Testis (tissue), 2 donors: ENCODE measurements at regions not wholly inside any gene's neighbourhood (a gene's known extent, or its start where the extent isn't known, plus 50 kb on each side); places are given as distances from the start of the nearest gene placed in this dataset.

Source experiments
- DNase-seq: peaks from one replicate; pipeline ENCODE4 v3.0.0-alpha.2; 2019
- H3K27ac ChIP-seq, 2 donors: fragments of 200-600 bp; sonication (generic); one replicate each; pipeline ENCODE4 v1.5.1; 2019
- H3K27me3 ChIP-seq: fragments of 200-600 bp; sonication (generic); one replicate; pipeline ENCODE4 v1.5.1; 2019
- H3K36me3 ChIP-seq: fragments of 200-600 bp; sonication (generic); one replicate; pipeline ENCODE4 v1.5.1; 2017; ENCODE audit warnings: low read depth; ENCODE audit errors: missing control alignments
- H3K4me1 ChIP-seq: fragments of 200-600 bp; sonication (generic); one replicate; pipeline ENCODE4 v1.5.1; 2019
- H3K4me3 ChIP-seq, 2 donors: fragments of 200-600 bp; sonication (generic); one replicate each; pipeline ENCODE4 v1.5.1; 2017 to 2019
- H3K9me3 ChIP-seq: fragments of 200-600 bp; sonication (generic); one replicate; pipeline ENCODE4 v1.5.1; 2017
- CTCF ChIP-seq, 3 experiments: fragments of 450-650 bp in 2 of 3; fragments of 200-600 bp in 1 of 3; sonication (generic) in 1 of 3; IDR thresholded peaks; one replicate each; pipeline ENCODE4 v1.5.1; 2016 to 2019; ENCODE audit warnings: antibody characterized with exemption in 3 of 3, mild to moderate bottlenecking in 2 of 3, moderate library complexity in 1 of 3
- POLR2A ChIP-seq: fragments of 450-650 bp; IDR thresholded peaks from one replicate; pipeline ENCODE4 v1.6.1; 2017; ENCODE audit warnings: antibody characterized with exemption, mild to moderate bottlenecking, moderate library complexity
- WGBS, 2 donors: methylation state at CpG; one replicate each; pipeline ENCODE4 v1.1.5; 2018; 5-methylcytosine and 5-hydroxymethylcytosine counted together
- intact Hi-C: fragments of 100-400 bp; cut with DNase I; formaldehyde crosslinking; loops from one replicate; pipeline ENCODE4 v1.15.1; 2023; ENCODE audit warnings: low total_unique reads

GRCh38 chr22:48784701-48785503 lies 1042.8 kb downstream of the BRD1 start:
- H3K27me3 ChIP-seq = no peaks in the 10 kb centered on the region
- intact Hi-C loops = no loop called here
- WGBS, 2 donors = 86 to 90% methylated on average over 18 to 21 of the region's 21 CpGs
- no peak for TF ChIP-seq CTCF (IDR thresholded peaks at IDR 0.05)
- no peak for TF ChIP-seq POLR2A
- no peak overlapping the region for H3K4me3 ChIP-seq
- DNase-seq = no peak
- no peaks in the 10 kb centered on the region for H3K36me3 ChIP-seq
- H3K4me1 ChIP-seq = no peaks in the 10 kb centered on the region
- no peaks in the 10 kb centered on the region for H3K9me3 ChIP-seq
- H3K27ac ChIP-seq = no peak overlapping the region

- H3K4me3 ChIP-seq = no peak overlapping the region
- intact Hi-C loops = no loop called here
- H3K27ac ChIP-seq = no peak overlapping the region
- no peaks in the 10 kb centered on the region for H3K9me3 ChIP-seq
- no peaks in the 10 kb centered on the region for H3K4me1 ChIP-seq
- TF ChIP-seq POLR2A (no peak), CTCF (IDR thresholded peaks at IDR 0.05) (no peak)
- 84 to 87% methylated on average over 15 of the region's 15 CpGs for WGBS, 2 donors
- H3K36me3 ChIP-seq = no peaks in the 10 kb centered on the region
- DNase-seq = no peak
- H3K27me3 ChIP-seq = no peaks in the 10 kb centered on the region
Observed at GRCh38 chr22:48783821-48784266, 1043.8 kb downstream of the BRD1 start.

- H3K4me3 ChIP-seq = no peak overlapping the region
- H3K9me3 ChIP-seq = no peaks in the 10 kb centered on the region
- H3K36me3 ChIP-seq = no peaks in the 10 kb centered on the region
- no peak for DNase-seq
- no peak overlapping the region for H3K27ac ChIP-seq
- intact Hi-C loops = no loop called here
- TF ChIP-seq POLR2A (no peak), CTCF (IDR thresholded peaks at IDR 0.05) (peak in 2 of 3 experiments; percentile 12 to 40)
- no peaks in the 10 kb centered on the region for H3K27me3 ChIP-seq
- no peaks in the 10 kb centered on the region for H3K4me1 ChIP-seq
- WGBS, 2 donors = 61 to 82% methylated on average over 9 to 16 of the region's 16 CpGs
Observed at GRCh38 chr22:48782811-48783511, 1044.7 kb downstream of the BRD1 start.

GRCh38 chr22:48782326-48782725 lies 1045.3 kb downstream of the BRD1 start:
- no peaks in the 10 kb centered on the region for H3K9me3 ChIP-seq
- no peak overlapping the region for H3K4me3 ChIP-seq
- H3K27me3 ChIP-seq = no peaks in the 10 kb centered on the region
- WGBS, 2 donors = 91 to 92% methylated on average over 10 of the region's 10 CpGs
- TF ChIP-seq POLR2A (no peak), CTCF (IDR thresholded peaks at IDR 0.05) (no peak)
- intact Hi-C loops = no loop called here
- DNase-seq = no peak
- no peak overlapping the region for H3K27ac ChIP-seq
- H3K36me3 ChIP-seq = no peaks in the 10 kb centered on the region
- H3K4me1 ChIP-seq = no peaks in the 10 kb centered on the region
